ENCODE measurements at regions not wholly inside any gene's neighbourhood (a gene's known extent, or its start where the extent isn't known, plus 50 kb on each side); places are given as distances from the start of the nearest gene placed in this dataset.

- TF ChIP-seq ZBTB10 (tag by site-specific recombination; IDR thresholded peaks at IDR 0.05) = no peak
Measured at GRCh38 chr22:48750826-48751440, 1076.7 kb downstream of the BRD1 start (continued).

GRCh38 chr22:48750282-48750681 lies 1077.4 kb downstream of the BRD1 start:
- H3K9me3 ChIP-seq (ENCODE audit: control insufficient read depth, insufficient read depth, low read depth, low read length) = no peaks in the 10 kb centered on the region
- ChIA-PET POLR2A (no interaction called here), CTCF (no interaction called here)
- no peak overlapping the region for H3K27ac ChIP-seq (ENCODE audit: extremely low read depth, low read depth, low read length)
- H3K36me3 ChIP-seq (ENCODE audit: control insufficient read depth in 2 of 2, insufficient read depth in 1 of 2, low read length in 2 of 2) = no peaks in the 10 kb centered on the region
- no peak overlapping the region for H3K4me3 ChIP-seq (ENCODE audit: low read depth, low read length)
- TF ChIP-seq ZNF785 (tag by site-specific recombination; IDR thresholded peaks at IDR 0.05) = no peak
- TF ChIP-seq ZBTB44 (tag by site-specific recombination; IDR thresholded peaks at IDR 0.05) = no peak
- TF ChIP-seq ZBTB21 (tag by site-specific recombination; IDR thresholded peaks at IDR 0.05) = no peak
- TF ChIP-seq ZNF19 (tag by site-specific recombination; IDR thresholded peaks at IDR 0.05; ENCODE audit: low read depth) = no peak
- TF ChIP-seq ZNF830 (tag by site-specific recombination; IDR thresholded peaks at IDR 0.05; ENCODE audit: low read depth) = no peak
- TF ChIP-seq ZNF23 (tag by site-specific recombination; IDR thresholded peaks at IDR 0.05; ENCODE audit: borderline replicate concordance) = no peak
- H3K4me1 ChIP-seq (ENCODE audit: control insufficient read depth, insufficient read depth, low read length) = no peaks in the 10 kb centered on the region

GRCh38 chr22:48749555-48750227 lies 1078.0 kb downstream of the BRD1 start:
- no peaks in the 10 kb centered on the region for H3K4me1 ChIP-seq (ENCODE audit: control insufficient read depth, insufficient read depth, low read length)
- H3K4me3 ChIP-seq (ENCODE audit: low read depth, low read length) = no peak overlapping the region
- no peaks in the 10 kb centered on the region for H3K9me3 ChIP-seq (ENCODE audit: control insufficient read depth, insufficient read depth, low read depth, low read length)
- POLR2A ChIA-PET = no interaction called here
- H3K27ac ChIP-seq (ENCODE audit: extremely low read depth, low read depth, low read length) = no peak overlapping the region
- CTCF ChIA-PET = interaction anchor here (0.6 kb wide), 1 partner anchor 904 kb away, joined by 3 read pairs; no protein-coding TSS in a partner anchor
- H3K36me3 ChIP-seq (ENCODE audit: control insufficient read depth in 2 of 2, insufficient read depth in 1 of 2, low read length in 2 of 2) = no peaks in the 10 kb centered on the region
- TF ChIP-seq REPIN1 (tag by site-specific recombination; IDR thresholded peaks at IDR 0.05; ENCODE audit: low read depth) (no peak), KLF7 (tag by site-specific recombination; IDR thresholded peaks at IDR 0.05; ENCODE audit: borderline replicate concordance) (no peak), ZNF138 (tag by site-specific recombination; IDR thresholded peaks at IDR 0.05; ENCODE audit: borderline replicate concordance) (no peak), ZNF341 (tag by site-specific recombination; IDR thresholded peaks at IDR 0.05; ENCODE audit: low read depth) (no peak), EGR2 (tag by site-specific recombination; IDR thresholded peaks at IDR 0.05; ENCODE audit: low read depth) (no peak), TSHZ1 (tag by site-specific recombination; IDR thresholded peaks at IDR 0.05; ENCODE audit: borderline replicate concordance) (no peak), ZNF114 (tag by site-specific recombination; IDR thresholded peaks at IDR 0.05) (no peak), ZNF530 (tag by site-specific recombination; IDR thresholded peaks at IDR 0.05; ENCODE audit: low read depth) (no peak), ZBTB49 (tag by site-specific recombination; IDR thresholded peaks at IDR 0.05; ENCODE audit: low read depth) (no peak), ZNF280D (tag by site-specific recombination; IDR thresholded peaks at IDR 0.05) (no peak), ZSCAN30 (tag by site-specific recombination; IDR thresholded peaks at IDR 0.05) (no peak)
